ENCODE measurements at regions not wholly inside any gene's neighbourhood (a gene's known extent, or its start where the extent isn't known, plus 50 kb on each side); places are given as distances from the start of the nearest gene placed in this dataset.

DNA sequence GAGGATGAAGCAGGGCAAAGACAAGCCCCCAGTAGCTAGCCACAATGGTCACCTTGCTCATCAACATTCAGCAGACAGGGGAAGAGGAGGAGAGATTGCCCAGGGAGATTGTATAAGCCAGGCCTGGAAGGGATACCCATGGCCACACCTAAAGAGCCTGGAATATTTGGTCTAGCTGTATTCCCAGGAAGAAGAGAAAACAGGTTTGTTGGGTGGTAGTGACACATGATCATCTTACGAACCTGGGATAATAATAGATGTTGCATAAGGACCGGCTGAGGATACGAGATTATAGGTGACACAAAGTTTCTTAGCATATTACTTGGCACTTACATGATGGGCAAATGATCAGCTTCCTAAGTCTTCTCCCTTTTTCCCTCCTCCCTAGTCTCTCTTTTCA lies 95.9 kb downstream of the HHIPL2 start:
- no peak for TF ChIP-seq POLR2A (IDR thresholded peaks at IDR 0.05; ENCODE audit: low read length)
- no peak for TF ChIP-seq GATA1 (IDR thresholded peaks at IDR 0.05; ENCODE audit: low read depth, low read length)
